A673 (cell line): ENCODE measurements at regions not wholly inside any gene's neighbourhood (a gene's known extent, or its start where the extent isn't known, plus 50 kb on each side); places are given as distances from the start of the nearest gene placed in this dataset.
"Not testable (repeated sequence)": the region's sequence is repeated elsewhere in the genome, so short reads cannot be mapped to it uniquely, and the experiment has no call there.

ENCODE experiments used
- BruUV-seq: library from RNA; stranded (reverse); fragments of 400-500 nt; replicated peaks from 2 replicates; lab custom pipeline; 2021; lab: Mats Ljungman, UMichigan
- CTCF ChIA-PET: fragments of 300-600 bp; sonication (Branson Sonifier 250); formaldehyde crosslinking; loops from one replicate; lab custom pipeline; 2022; ENCODE audit warnings: antibody characterized with exemption; lab: Charles Lee
- POLR2A ChIA-PET: fragments of 300-600 bp; sonication (Branson Sonifier 250); formaldehyde crosslinking; loops from one replicate; lab custom pipeline; 2022; ENCODE audit warnings: antibody characterized with exemption; ENCODE audit not compliant: low non-redundant PET; lab: Charles Lee
- DNase-seq: peaks from one replicate; pipeline ENCODE4 v3.0.0-alpha.2; 2015; ENCODE audit warnings: low spot score
- H3K27ac ChIP-seq: fragments of 200-600 bp; sonication (generic); 2 replicates; pipeline ENCODE4 v1.5.1; 2016; ENCODE audit warnings: mixed run types, low read depth, mild to moderate bottlenecking, mixed read lengths, antibody characterized with exemption, low read length; ENCODE audit not compliant: poor library complexity, severe bottlenecking
- H3K27me3 ChIP-seq: fragments of 200-600 bp; sonication (generic); replicated peaks from 2 replicates; pipeline ENCODE4 v1.6.1; 2017; ENCODE audit warnings: mixed run types, low read depth, mild to moderate bottlenecking, mixed read lengths, antibody characterized with exemption, low read length; ENCODE audit not compliant: insufficient read depth, poor library complexity
- H3K36me3 ChIP-seq: fragments of 200-600 bp; sonication (generic); 2 replicates; pipeline ENCODE4 v1.6.1; 2016; ENCODE audit warnings: mixed run types, mild to moderate bottlenecking, mixed read lengths, antibody characterized with exemption, low read length; ENCODE audit not compliant: insufficient read depth, poor library complexity, severe bottlenecking
- H3K4me1 ChIP-seq: fragments of 200-600 bp; sonication (generic); 2 replicates; pipeline ENCODE4 v1.6.1; 2017; ENCODE audit warnings: mixed run types, mild to moderate bottlenecking, mixed read lengths, antibody characterized with exemption, low read length; ENCODE audit not compliant: insufficient read depth, poor library complexity, severe bottlenecking
- H3K4me3 ChIP-seq: fragments of 200-600 bp; sonication (generic); 2 replicates; pipeline ENCODE4 v1.5.1; 2016; ENCODE audit warnings: low read depth, mixed run types, mild to moderate bottlenecking, mixed read lengths, low read length; ENCODE audit not compliant: poor library complexity, severe bottlenecking
- H3K9me3 ChIP-seq: fragments of 200-600 bp; sonication (generic); 2 replicates; pipeline ENCODE4 v1.6.1; 2016; ENCODE audit warnings: mixed run types, low read depth, mild to moderate bottlenecking, mixed read lengths, antibody characterized with exemption, low read length; ENCODE audit not compliant: poor library complexity, severe bottlenecking
- CTCF ChIP-seq: fragments of 300-800, 200-600 bp; sonication (generic); conservative IDR thresholded peaks from 2 replicates; pipeline ENCODE4 v1.5.1; 2017; ENCODE audit warnings: low read depth, mild to moderate bottlenecking, antibody characterized with exemption, low read length, moderate library complexity, mixed read lengths
- EZH2 ChIP-seq: fragments of 200-600 bp; sonication (generic); IDR thresholded peaks from 2 replicates; pipeline ENCODE4 v1.6.1; 2017; ENCODE audit warnings: borderline replicate concordance, low read depth, mild to moderate bottlenecking, mixed read lengths, antibody characterized with exemption, low read length; ENCODE audit not compliant: poor library complexity, severe bottlenecking
- intact Hi-C: fragments of 100-400 bp; cut with micrococcal nuclease; formaldehyde crosslinking; loops from one replicate; pipeline ENCODE4 v1.10.0; 2022; ENCODE audit not compliant: unreplicated experiment

- Histone ChIP-seq H3K4me3 (no peak overlapping the region), H3K36me3 (no peaks in the 10 kb centered on the region), H3K27me3 (no peaks in the 10 kb centered on the region), H3K4me1 (peaks cover 6% of the 10 kb centered on the region), H3K27ac (no peak overlapping the region), H3K9me3 (no peaks in the 10 kb centered on the region)
- ChIA-PET CTCF (no interaction called here), POLR2A (no interaction called here)
- DNase-seq: no peak
- no peak for TF ChIP-seq EZH2
- TF ChIP-seq CTCF: no peak
- BruUV-seq: no TSS peak
- intact Hi-C loops: no loop called here
Measured at GRCh38 chr15:67930720-67931119, 90.9 kb upstream of the RNU6-1 start.

GRCh38 chr15:67931861-67932260 is 92.0 kb upstream of the RNU6-1 start:
- BruUV-seq: no TSS peak
- H3K9me3 ChIP-seq: no peaks in the 10 kb centered on the region
- ChIA-PET CTCF (no interaction called here), POLR2A (no interaction called here)
- TF ChIP-seq CTCF: no peak
- no peak for TF ChIP-seq EZH2
- no peak overlapping the region for H3K27ac ChIP-seq
- intact Hi-C loops: no loop called here
- no peak for DNase-seq
- H3K27me3 ChIP-seq: no peaks in the 10 kb centered on the region
- H3K4me3 ChIP-seq: no peak overlapping the region
- H3K4me1 ChIP-seq: peaks cover 6% of the 10 kb centered on the region
- H3K36me3 ChIP-seq: no peaks in the 10 kb centered on the region

- DNase-seq, H3K9me3 ChIP-seq, H3K27ac ChIP-seq, H3K36me3 ChIP-seq, H3K4me1 ChIP-seq, BruUV-seq, H3K27me3 ChIP-seq, H3K4me3 ChIP-seq, POLR2A ChIA-PET, CTCF ChIA-PET, intact Hi-C loops: not testable (repeated sequence)
Measured at GRCh38 chr15:67934126-67934525, 94.3 kb upstream of the RNU6-1 start.

- intact Hi-C loops: no loop called here
- Histone ChIP-seq H3K4me3 (no peak overlapping the region), H3K9me3 (no peaks in the 10 kb centered on the region), H3K36me3 (no peaks in the 10 kb centered on the region), H3K27ac (no peak overlapping the region), H3K27me3 (no peaks in the 10 kb centered on the region), H3K4me1 (no peaks in the 10 kb centered on the region)
- TF ChIP-seq CTCF (no peak; the same call in 1 of the 2 replicates), EZH2 (no peak)
- DNase-seq: no peak
- BruUV-seq: no TSS peak
- CTCF ChIA-PET: no interaction called here
- POLR2A ChIA-PET: no interaction called here
Measured at GRCh38 chr15:67935244-67935643, 95.4 kb upstream of the RNU6-1 start.
